Peyer's patch (tissue), 4 donors: ENCODE measurements at regions not wholly inside any gene's neighbourhood (a gene's known extent, or its start where the extent isn't known, plus 50 kb on each side); places are given as distances from the start of the nearest gene placed in this dataset.

ENCODE experiments used
- POLR2A ChIP-seq, 2 donors: fragments of 450-650 bp; IDR thresholded peaks; one replicate each; pipeline ENCODE4 v1.5.1; 2017; ENCODE audit warnings: antibody characterized with exemption in 2 of 2, mild to moderate bottlenecking in 2 of 2, moderate library complexity in 2 of 2
- TF ChIP-seq, protein P1 (sequence below), 6 experiments: fragments of 450-650 bp in 4 of 6; fragments of 200-600 bp in 2 of 6; sonication (generic) in 1 of 6; IDR thresholded peaks; one replicate each; pipeline ENCODE4 v1.5.1; 2017 to 2019; ENCODE audit warnings: antibody characterized with exemption in 6 of 6, mild to moderate bottlenecking in 3 of 6, moderate library complexity in 1 of 6

DNA sequence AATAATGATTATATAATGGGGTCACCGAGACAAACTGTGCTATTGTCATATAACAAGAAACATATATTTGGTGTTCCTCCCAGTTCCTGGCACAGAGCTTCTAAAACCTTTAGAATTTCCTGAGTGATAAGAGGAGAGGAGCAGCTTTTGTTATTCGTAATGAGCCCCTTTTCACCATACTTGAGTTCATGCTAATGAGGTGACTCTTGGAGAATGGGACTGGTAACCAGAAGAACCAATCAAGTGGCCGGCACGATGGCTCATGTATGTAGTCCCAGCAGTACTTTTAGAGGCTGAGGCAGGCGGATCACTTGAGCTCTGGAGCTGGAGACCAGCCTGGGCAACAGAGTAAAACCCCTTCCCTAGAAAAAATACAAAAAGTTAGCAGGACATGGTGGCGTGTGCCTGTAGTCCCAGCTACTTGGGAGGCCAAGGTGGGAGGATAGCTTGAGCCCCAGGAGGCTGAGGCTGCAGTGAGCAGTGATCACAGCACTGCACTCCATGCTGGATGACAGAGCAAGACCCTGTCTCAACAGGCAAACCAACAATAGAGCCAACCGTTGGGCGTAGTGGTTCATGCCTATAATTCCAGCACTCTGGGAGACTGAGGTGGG, 62.7 kb upstream of the FTH1 start:
- TF ChIP-seq, protein P1, sequence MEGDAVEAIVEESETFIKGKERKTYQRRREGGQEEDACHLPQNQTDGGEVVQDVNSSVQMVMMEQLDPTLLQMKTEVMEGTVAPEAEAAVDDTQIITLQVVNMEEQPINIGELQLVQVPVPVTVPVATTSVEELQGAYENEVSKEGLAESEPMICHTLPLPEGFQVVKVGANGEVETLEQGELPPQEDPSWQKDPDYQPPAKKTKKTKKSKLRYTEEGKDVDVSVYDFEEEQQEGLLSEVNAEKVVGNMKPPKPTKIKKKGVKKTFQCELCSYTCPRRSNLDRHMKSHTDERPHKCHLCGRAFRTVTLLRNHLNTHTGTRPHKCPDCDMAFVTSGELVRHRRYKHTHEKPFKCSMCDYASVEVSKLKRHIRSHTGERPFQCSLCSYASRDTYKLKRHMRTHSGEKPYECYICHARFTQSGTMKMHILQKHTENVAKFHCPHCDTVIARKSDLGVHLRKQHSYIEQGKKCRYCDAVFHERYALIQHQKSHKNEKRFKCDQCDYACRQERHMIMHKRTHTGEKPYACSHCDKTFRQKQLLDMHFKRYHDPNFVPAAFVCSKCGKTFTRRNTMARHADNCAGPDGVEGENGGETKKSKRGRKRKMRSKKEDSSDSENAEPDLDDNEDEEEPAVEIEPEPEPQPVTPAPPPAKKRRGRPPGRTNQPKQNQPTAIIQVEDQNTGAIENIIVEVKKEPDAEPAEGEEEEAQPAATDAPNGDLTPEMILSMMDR (IDR thresholded peaks at IDR 0.05): no peak
- TF ChIP-seq POLR2A (IDR thresholded peaks at IDR 0.05): no peak
